Mesodermal cell (in vitro differentiated cells): ENCODE measurements at regions not wholly inside any gene's neighbourhood (a gene's known extent, or its start where the extent isn't known, plus 50 kb on each side); places are given as distances from the start of the nearest gene placed in this dataset.

Source experiments
- H3K27ac ChIP-seq: 2 replicates; pipeline ENCODE4 v1.7.0; 2013; ENCODE audit warnings: mild to moderate bottlenecking, low read depth, low read length, moderate library complexity; ENCODE audit not compliant: severe bottlenecking
- H3K36me3 ChIP-seq: 2 replicates; pipeline ENCODE4 v1.7.1; 2013; ENCODE audit warnings: mild to moderate bottlenecking, low read length, moderate library complexity; ENCODE audit not compliant: control insufficient read depth, insufficient read depth
- H3K4me1 ChIP-seq: one replicate; pipeline ENCODE4 v1.7.1; 2013; ENCODE audit warnings: mild to moderate bottlenecking, low read length; ENCODE audit not compliant: insufficient read depth, control insufficient read depth, poor library complexity, severe bottlenecking
- H3K4me3 ChIP-seq: 2 replicates; pipeline ENCODE4 v1.7.0; 2013; ENCODE audit warnings: low read length, control low read depth, mild to moderate bottlenecking; ENCODE audit not compliant: insufficient read depth, poor library complexity, severe bottlenecking; ENCODE audit errors: extremely low read depth
- H3K9me3 ChIP-seq: 2 replicates; pipeline ENCODE4 v1.7.1; 2013; ENCODE audit warnings: mild to moderate bottlenecking, low read length, moderate library complexity; ENCODE audit not compliant: control insufficient read depth
- WGBS, 2 experiments: methylation state at CpG; one replicate each; pipeline ENCODE4 v1.1.5; 2013; ENCODE audit warnings: missing lambda C conversion rate in 2 of 2; ENCODE audit not compliant: insufficient coverage in 2 of 2; 5-methylcytosine and 5-hydroxymethylcytosine counted together

GRCh38 chr3:177429079-177429478 is 231.8 kb upstream of the TBL1XR1 start:
- H3K36me3 ChIP-seq: no peaks in the 10 kb centered on the region
- no peaks in the 10 kb centered on the region for H3K9me3 ChIP-seq
- no CpG with 5 or more reads among the region's 1 CpG for WGBS, 2 experiments
- H3K4me3 ChIP-seq: no peak overlapping the region
- peak overlapping the region; percentile 24 for H3K27ac ChIP-seq
- peaks cover 15% of the 10 kb centered on the region for H3K4me1 ChIP-seq

GRCh38 chr3:177429771-177430170 is 232.5 kb upstream of the TBL1XR1 start:
- H3K36me3 ChIP-seq: no peaks in the 10 kb centered on the region
- no CpG with 5 or more reads among the region's 2 CpGs for WGBS, 2 experiments
- no peaks in the 10 kb centered on the region for H3K9me3 ChIP-seq
- H3K4me1 ChIP-seq: peaks cover 15% of the 10 kb centered on the region
- no peak overlapping the region for H3K27ac ChIP-seq
- no peak overlapping the region for H3K4me3 ChIP-seq

GRCh38 chr3:177430653-177431052 is 233.4 kb upstream of the TBL1XR1 start:
- WGBS, 2 experiments: 19 to 20% methylated on average over 1 to 4 of the region's 5 CpGs

GRCh38 chr3:177431525-177432176 is 234.4 kb upstream of the TBL1XR1 start:
- H3K4me1 ChIP-seq: peaks cover 15% of the 10 kb centered on the region
- H3K27ac ChIP-seq: no peak overlapping the region
- H3K4me3 ChIP-seq: no peak overlapping the region
- H3K9me3 ChIP-seq: no peaks in the 10 kb centered on the region
- H3K36me3 ChIP-seq: no peaks in the 10 kb centered on the region
- WGBS, 2 experiments: 40 to 49% methylated on average over 1 to 2 of the region's 7 CpGs

More at GRCh38 chr3:177430653-177431052, 233.4 kb upstream of the TBL1XR1 start:
- Histone ChIP-seq H3K9me3 (no peaks in the 10 kb centered on the region), H3K36me3 (no peaks in the 10 kb centered on the region), H3K4me3 (no peak overlapping the region), H3K27ac (no peak overlapping the region), H3K4me1 (peaks cover 15% of the 10 kb centered on the region)

GRCh38 chr3:177435301-177435700 is 238.0 kb upstream of the TBL1XR1 start:
- H3K4me3 ChIP-seq: no peak overlapping the region
- H3K36me3 ChIP-seq: no peaks in the 10 kb centered on the region
- peaks cover 8% of the 10 kb centered on the region for H3K4me1 ChIP-seq
- H3K27ac ChIP-seq: no peak overlapping the region
- no peaks in the 10 kb centered on the region for H3K9me3 ChIP-seq
- WGBS, 2 experiments: no CpG with 5 or more reads among the region's 3 CpGs

GRCh38 chr3:177437513-177438337 is 240.4 kb upstream of the TBL1XR1 start:
- Histone ChIP-seq H3K36me3 (no peaks in the 10 kb centered on the region), H3K4me1 (no peaks in the 10 kb centered on the region), H3K9me3 (no peaks in the 10 kb centered on the region), H3K4me3 (no peak overlapping the region), H3K27ac (no peak overlapping the region)
- 83 to 100% methylated on average over 1 of the region's 5 CpGs for WGBS, 2 experiments

- Histone ChIP-seq H3K4me1 (no peaks in the 10 kb centered on the region), H3K4me3 (no peak overlapping the region), H3K36me3 (no peaks in the 10 kb centered on the region), H3K27ac (no peak overlapping the region), H3K9me3 (no peaks in the 10 kb centered on the region)
- 89 to 95% methylated on average over 6 of the region's 7 CpGs for WGBS, 2 experiments
These were observed 241.4 kb upstream of the TBL1XR1 start for GRCh38 chr3:177438596-177439220.

GRCh38 chr3:177439694-177440269 is 242.5 kb upstream of the TBL1XR1 start:
- no CpG with 5 or more reads among the region's 3 CpGs for WGBS, 2 experiments
- H3K4me1 ChIP-seq: no peaks in the 10 kb centered on the region
- no peak overlapping the region for H3K27ac ChIP-seq
- no peak overlapping the region for H3K4me3 ChIP-seq
- no peaks in the 10 kb centered on the region for H3K36me3 ChIP-seq
- no peaks in the 10 kb centered on the region for H3K9me3 ChIP-seq

- H3K4me3 ChIP-seq: no peak overlapping the region
- no peak overlapping the region for H3K27ac ChIP-seq
These were observed 243.3 kb upstream of the TBL1XR1 start for GRCh38 chr3:177440456-177441104.

GRCh38 chr3:177441276-177441812 is 244.1 kb upstream of the TBL1XR1 start:
- Histone ChIP-seq H3K27ac (no peak overlapping the region), H3K36me3 (no peaks in the 10 kb centered on the region), H3K9me3 (no peaks in the 10 kb centered on the region), H3K4me1 (no peaks in the 10 kb centered on the region), H3K4me3 (no peak overlapping the region)
- WGBS, 2 experiments: no CpG with 5 or more reads among the region's 1 CpG

More at GRCh38 chr3:177440456-177441104, 243.3 kb upstream of the TBL1XR1 start:
- H3K9me3 ChIP-seq: no peaks in the 10 kb centered on the region
- no peaks in the 10 kb centered on the region for H3K36me3 ChIP-seq
- WGBS, 2 experiments: 95 to 97% methylated on average over 5 of the region's 8 CpGs
- H3K4me1 ChIP-seq: no peaks in the 10 kb centered on the region
